K562 (cell line): ENCODE measurements at regions not wholly inside any gene's neighbourhood (a gene's known extent, or its start where the extent isn't known, plus 50 kb on each side); places are given as distances from the start of the nearest gene placed in this dataset.

Experiments used
- CTCF ChIP-seq, 3 experiments: IDR thresholded peaks in 2 of 3; conservative IDR thresholded peaks in 1 of 3; 2 replicates each; pipeline ENCODE4 v1.5.1; 2011 to 2012; ENCODE audit warnings: low read length in 3 of 3, mild to moderate bottlenecking in 3 of 3, control low read depth in 2 of 3, improper control_type of control experiment in 1 of 3, inconsistent platforms in 1 of 3, low read depth in 1 of 3, mixed read lengths in 1 of 3, moderate library complexity in 1 of 3; ENCODE audit not compliant: insufficient read depth in 2 of 3
- GATAD2B ChIP-seq: fragments of 450-650 bp; IDR thresholded peaks from 2 replicates; pipeline ENCODE4 v1.6.1; 2017; ENCODE audit warnings: mild to moderate bottlenecking, borderline replicate concordance
- HIVEP1 ChIP-seq: fragments of 250-450 bp; sonication (Bioruptor Pico); IDR thresholded peaks from 2 replicates; pipeline ENCODE4 v1.4.0; 2020; ENCODE audit warnings: mild to moderate bottlenecking
- MXI1 ChIP-seq: IDR thresholded peaks from 2 replicates; pipeline ENCODE4 v1.6.1; 2011; ENCODE audit warnings: low read depth, mild to moderate bottlenecking, improper control_type of control experiment, low read length
- SRSF3 ChIP-seq: fragments of 200-400 bp; formaldehyde crosslinking; IDR thresholded peaks from 2 replicates; pipeline ENCODE4 v1.6.1; 2016; ENCODE audit warnings: mild to moderate bottlenecking, low read length, moderate library complexity; ENCODE audit not compliant: insufficient read depth
- YY1 ChIP-seq, 3 experiments: IDR thresholded peaks; 2 replicates each; pipeline ENCODE4 v1.6.1; 2011; ENCODE audit warnings: low read length in 2 of 3, mild to moderate bottlenecking in 2 of 3, moderate library complexity in 2 of 3, borderline replicate concordance in 1 of 3, control low read depth in 1 of 3, low read depth in 1 of 3; ENCODE audit not compliant: insufficient read depth in 3 of 3, insufficient replicate concordance in 2 of 3, control insufficient read depth in 1 of 3, insufficient read length in 1 of 3; ENCODE audit errors: extremely low read depth in 1 of 3
- ZNF224 ChIP-seq: sonication (generic); formaldehyde crosslinking; IDR thresholded peaks from 2 replicates; pipeline ENCODE4 v1.8.0; 2022; ENCODE audit warnings: mild to moderate bottlenecking, missing genetic modification reagents
- TF ChIP-seq, protein P1 (sequence below): sonication (generic); formaldehyde crosslinking; IDR thresholded peaks from 2 replicates; pipeline ENCODE4 v1.8.0; 2022; ENCODE audit warnings: missing genetic modification reagents, mild to moderate bottlenecking, borderline replicate concordance
- TF ChIP-seq, protein P2 (sequence below): fragments of 200-600 bp; sonication (generic); IDR thresholded peaks from one replicate; pipeline ENCODE4 v1.6.1; 2012; ENCODE audit warnings: mild to moderate bottlenecking, low read depth, low read length, inconsistent platforms
- TF ChIP-seq, protein P3 (sequence below): IDR thresholded peaks from 2 replicates; pipeline ENCODE4 v1.6.1; 2016; ENCODE audit warnings: missing genetic modification characterization, missing compliant biosample characterization

- TF ChIP-seq, protein P1, sequence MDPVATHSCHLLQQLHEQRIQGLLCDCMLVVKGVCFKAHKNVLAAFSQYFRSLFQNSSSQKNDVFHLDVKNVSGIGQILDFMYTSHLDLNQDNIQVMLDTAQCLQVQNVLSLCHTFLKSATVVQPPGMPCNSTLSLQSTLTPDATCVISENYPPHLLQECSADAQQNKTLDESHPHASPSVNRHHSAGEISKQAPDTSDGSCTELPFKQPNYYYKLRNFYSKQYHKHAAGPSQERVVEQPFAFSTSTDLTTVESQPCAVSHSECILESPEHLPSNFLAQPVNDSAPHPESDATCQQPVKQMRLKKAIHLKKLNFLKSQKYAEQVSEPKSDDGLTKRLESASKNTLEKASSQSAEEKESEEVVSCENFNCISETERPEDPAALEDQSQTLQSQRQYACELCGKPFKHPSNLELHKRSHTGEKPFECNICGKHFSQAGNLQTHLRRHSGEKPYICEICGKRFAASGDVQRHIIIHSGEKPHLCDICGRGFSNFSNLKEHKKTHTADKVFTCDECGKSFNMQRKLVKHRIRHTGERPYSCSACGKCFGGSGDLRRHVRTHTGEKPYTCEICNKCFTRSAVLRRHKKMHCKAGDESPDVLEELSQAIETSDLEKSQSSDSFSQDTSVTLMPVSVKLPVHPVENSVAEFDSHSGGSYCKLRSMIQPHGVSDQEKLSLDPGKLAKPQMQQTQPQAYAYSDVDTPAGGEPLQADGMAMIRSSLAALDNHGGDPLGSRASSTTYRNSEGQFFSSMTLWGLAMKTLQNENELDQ (CRISPR knock-in tag): no peak
- TF ChIP-seq GATAD2B: no peak
- TF ChIP-seq MXI1: no peak
- TF ChIP-seq SRSF3: no peak
- TF ChIP-seq, protein P2, sequence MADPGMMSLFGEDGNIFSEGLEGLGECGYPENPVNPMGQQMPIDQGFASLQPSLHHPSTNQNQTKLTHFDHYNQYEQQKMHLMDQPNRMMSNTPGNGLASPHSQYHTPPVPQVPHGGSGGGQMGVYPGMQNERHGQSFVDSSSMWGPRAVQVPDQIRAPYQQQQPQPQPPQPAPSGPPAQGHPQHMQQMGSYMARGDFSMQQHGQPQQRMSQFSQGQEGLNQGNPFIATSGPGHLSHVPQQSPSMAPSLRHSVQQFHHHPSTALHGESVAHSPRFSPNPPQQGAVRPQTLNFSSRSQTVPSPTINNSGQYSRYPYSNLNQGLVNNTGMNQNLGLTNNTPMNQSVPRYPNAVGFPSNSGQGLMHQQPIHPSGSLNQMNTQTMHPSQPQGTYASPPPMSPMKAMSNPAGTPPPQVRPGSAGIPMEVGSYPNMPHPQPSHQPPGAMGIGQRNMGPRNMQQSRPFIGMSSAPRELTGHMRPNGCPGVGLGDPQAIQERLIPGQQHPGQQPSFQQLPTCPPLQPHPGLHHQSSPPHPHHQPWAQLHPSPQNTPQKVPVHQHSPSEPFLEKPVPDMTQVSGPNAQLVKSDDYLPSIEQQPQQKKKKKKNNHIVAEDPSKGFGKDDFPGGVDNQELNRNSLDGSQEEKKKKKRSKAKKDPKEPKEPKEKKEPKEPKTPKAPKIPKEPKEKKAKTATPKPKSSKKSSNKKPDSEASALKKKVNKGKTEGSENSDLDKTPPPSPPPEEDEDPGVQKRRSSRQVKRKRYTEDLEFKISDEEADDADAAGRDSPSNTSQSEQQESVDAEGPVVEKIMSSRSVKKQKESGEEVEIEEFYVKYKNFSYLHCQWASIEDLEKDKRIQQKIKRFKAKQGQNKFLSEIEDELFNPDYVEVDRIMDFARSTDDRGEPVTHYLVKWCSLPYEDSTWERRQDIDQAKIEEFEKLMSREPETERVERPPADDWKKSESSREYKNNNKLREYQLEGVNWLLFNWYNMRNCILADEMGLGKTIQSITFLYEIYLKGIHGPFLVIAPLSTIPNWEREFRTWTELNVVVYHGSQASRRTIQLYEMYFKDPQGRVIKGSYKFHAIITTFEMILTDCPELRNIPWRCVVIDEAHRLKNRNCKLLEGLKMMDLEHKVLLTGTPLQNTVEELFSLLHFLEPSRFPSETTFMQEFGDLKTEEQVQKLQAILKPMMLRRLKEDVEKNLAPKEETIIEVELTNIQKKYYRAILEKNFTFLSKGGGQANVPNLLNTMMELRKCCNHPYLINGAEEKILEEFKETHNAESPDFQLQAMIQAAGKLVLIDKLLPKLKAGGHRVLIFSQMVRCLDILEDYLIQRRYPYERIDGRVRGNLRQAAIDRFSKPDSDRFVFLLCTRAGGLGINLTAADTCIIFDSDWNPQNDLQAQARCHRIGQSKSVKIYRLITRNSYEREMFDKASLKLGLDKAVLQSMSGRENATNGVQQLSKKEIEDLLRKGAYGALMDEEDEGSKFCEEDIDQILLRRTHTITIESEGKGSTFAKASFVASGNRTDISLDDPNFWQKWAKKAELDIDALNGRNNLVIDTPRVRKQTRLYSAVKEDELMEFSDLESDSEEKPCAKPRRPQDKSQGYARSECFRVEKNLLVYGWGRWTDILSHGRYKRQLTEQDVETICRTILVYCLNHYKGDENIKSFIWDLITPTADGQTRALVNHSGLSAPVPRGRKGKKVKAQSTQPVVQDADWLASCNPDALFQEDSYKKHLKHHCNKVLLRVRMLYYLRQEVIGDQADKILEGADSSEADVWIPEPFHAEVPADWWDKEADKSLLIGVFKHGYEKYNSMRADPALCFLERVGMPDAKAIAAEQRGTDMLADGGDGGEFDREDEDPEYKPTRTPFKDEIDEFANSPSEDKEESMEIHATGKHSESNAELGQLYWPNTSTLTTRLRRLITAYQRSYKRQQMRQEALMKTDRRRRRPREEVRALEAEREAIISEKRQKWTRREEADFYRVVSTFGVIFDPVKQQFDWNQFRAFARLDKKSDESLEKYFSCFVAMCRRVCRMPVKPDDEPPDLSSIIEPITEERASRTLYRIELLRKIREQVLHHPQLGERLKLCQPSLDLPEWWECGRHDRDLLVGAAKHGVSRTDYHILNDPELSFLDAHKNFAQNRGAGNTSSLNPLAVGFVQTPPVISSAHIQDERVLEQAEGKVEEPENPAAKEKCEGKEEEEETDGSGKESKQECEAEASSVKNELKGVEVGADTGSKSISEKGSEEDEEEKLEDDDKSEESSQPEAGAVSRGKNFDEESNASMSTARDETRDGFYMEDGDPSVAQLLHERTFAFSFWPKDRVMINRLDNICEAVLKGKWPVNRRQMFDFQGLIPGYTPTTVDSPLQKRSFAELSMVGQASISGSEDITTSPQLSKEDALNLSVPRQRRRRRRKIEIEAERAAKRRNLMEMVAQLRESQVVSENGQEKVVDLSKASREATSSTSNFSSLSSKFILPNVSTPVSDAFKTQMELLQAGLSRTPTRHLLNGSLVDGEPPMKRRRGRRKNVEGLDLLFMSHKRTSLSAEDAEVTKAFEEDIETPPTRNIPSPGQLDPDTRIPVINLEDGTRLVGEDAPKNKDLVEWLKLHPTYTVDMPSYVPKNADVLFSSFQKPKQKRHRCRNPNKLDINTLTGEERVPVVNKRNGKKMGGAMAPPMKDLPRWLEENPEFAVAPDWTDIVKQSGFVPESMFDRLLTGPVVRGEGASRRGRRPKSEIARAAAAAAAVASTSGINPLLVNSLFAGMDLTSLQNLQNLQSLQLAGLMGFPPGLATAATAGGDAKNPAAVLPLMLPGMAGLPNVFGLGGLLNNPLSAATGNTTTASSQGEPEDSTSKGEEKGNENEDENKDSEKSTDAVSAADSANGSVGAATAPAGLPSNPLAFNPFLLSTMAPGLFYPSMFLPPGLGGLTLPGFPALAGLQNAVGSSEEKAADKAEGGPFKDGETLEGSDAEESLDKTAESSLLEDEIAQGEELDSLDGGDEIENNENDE: no peak
- no peak for TF ChIP-seq HIVEP1 (CRISPR knock-in tag)
- no peak for TF ChIP-seq CTCF (IDR thresholded peaks at IDR 0.05 in 2 of 3, conservative IDR thresholded peaks at IDR 0.05 in 1 of 3; ENCODE audit: insufficient read depth in 2 of 3, low read depth in 1 of 3, low read length in 3 of 3)
- TF ChIP-seq YY1 (IDR thresholded peaks at IDR 0.05; ENCODE audit: borderline replicate concordance in 1 of 3, control insufficient read depth in 1 of 3, extremely low read depth in 1 of 3, insufficient read depth in 3 of 3, insufficient read length in 1 of 3, insufficient replicate concordance in 2 of 3, low read depth in 1 of 3, low read length in 2 of 3): no peak
- TF ChIP-seq, protein P3, sequence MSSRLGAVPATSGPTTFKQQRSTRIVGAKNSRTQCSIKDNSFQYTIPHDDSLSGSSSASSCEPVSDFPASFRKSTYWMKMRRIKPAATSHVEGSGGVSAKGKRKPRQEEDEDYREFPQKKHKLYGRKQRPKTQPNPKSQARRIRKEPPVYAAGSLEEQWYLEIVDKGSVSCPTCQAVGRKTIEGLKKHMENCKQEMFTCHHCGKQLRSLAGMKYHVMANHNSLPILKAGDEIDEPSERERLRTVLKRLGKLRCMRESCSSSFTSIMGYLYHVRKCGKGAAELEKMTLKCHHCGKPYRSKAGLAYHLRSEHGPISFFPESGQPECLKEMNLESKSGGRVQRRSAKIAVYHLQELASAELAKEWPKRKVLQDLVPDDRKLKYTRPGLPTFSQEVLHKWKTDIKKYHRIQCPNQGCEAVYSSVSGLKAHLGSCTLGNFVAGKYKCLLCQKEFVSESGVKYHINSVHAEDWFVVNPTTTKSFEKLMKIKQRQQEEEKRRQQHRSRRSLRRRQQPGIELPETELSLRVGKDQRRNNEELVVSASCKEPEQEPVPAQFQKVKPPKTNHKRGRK (tag): no peak
- TF ChIP-seq ZNF224 (CRISPR knock-in tag): no peak
Observed at GRCh38 chr3:78420611-78421010, 1347.2 kb downstream of the ROBO1 start.
